ENCODE measurements at regions not wholly inside any gene's neighbourhood (a gene's known extent, or its start where the extent isn't known, plus 50 kb on each side); places are given as distances from the start of the nearest gene placed in this dataset.

GRCh38 chr1:220330265-220330664, 58.0 kb upstream of the RAB3GAP2 start:
- ATAC-seq = no peak
- no TSS peak for BruUV-seq (replicated peaks)
- in situ Hi-C loops (cut with HindIII; ENCODE audit: low pct_unique_long_range_greater_than_20kb, low sequenced_read_pairs) = no loop called here
- ChIA-PET POLR2A (no interaction called here), CTCF (no interaction called here)
- Histone ChIP-seq H3K9me3 (ENCODE audit: control insufficient read depth, insufficient read depth, low read depth, low read length) (no peaks in the 10 kb centered on the region), H3K27me3 (ENCODE audit: control insufficient read depth, insufficient read depth, low read length) (peaks cover 3% of the 10 kb centered on the region; the same call in 1 of the 2 replicates), H3K27ac (ENCODE audit: low read length) (no peak overlapping the region), H3K36me3 (ENCODE audit: control insufficient read depth, insufficient read depth, low read length) (no peaks in the 10 kb centered on the region), H3K4me3 (ENCODE audit: low read depth in 2 of 2, low read length in 2 of 2) (no peak overlapping the region), H3K4me1 (ENCODE audit: control insufficient read depth, insufficient read depth, low read length) (no peaks in the 10 kb centered on the region)
- TF ChIP-seq POLR2AphosphoS5 (IDR thresholded peaks at IDR 0.05; ENCODE audit: low read depth, low read length) = no peak
- TF ChIP-seq TCF7L2 (IDR thresholded peaks at IDR 0.05; ENCODE audit: low read depth, low read length) = no peak
- TF ChIP-seq REST (IDR thresholded peaks at IDR 0.05; ENCODE audit: insufficient read depth in 1 of 2, low read depth in 2 of 2, low read length in 1 of 2) = no peak
- no peak for TF ChIP-seq CTCF (IDR thresholded peaks at IDR 0.05)
- no peak for TF ChIP-seq SIN3A (IDR thresholded peaks at IDR 0.05; ENCODE audit: borderline replicate concordance, insufficient read depth, low read depth, low read length)
- DNase-seq (ENCODE audit: low read depth, low spot score) = no peak
- intact Hi-C loops (cut with micrococcal nuclease; ENCODE audit: unreplicated experiment) = no loop called here

- POLR2A ChIA-PET = no interaction called here
Observed at GRCh38 chr1:220327106-220327505, 54.9 kb upstream of the RAB3GAP2 start.

More at GRCh38 chr1:220327106-220327505, 54.9 kb upstream of the RAB3GAP2 start:
- TF ChIP-seq POLR2AphosphoS5 (IDR thresholded peaks at IDR 0.05; ENCODE audit: low read depth, low read length) (no peak), CTCF (IDR thresholded peaks at IDR 0.05) (no peak), REST (IDR thresholded peaks at IDR 0.05; ENCODE audit: insufficient read depth in 1 of 2, low read depth in 2 of 2, low read length in 1 of 2) (no peak), SIN3A (IDR thresholded peaks at IDR 0.05; ENCODE audit: borderline replicate concordance, insufficient read depth, low read depth, low read length) (no peak), TCF7L2 (IDR thresholded peaks at IDR 0.05; ENCODE audit: low read depth, low read length) (no peak)
- Histone ChIP-seq H3K27me3 (ENCODE audit: control insufficient read depth, insufficient read depth, low read length) (peaks cover 3% of the 10 kb centered on the region; the same call in 1 of the 2 replicates), H3K36me3 (ENCODE audit: control insufficient read depth, insufficient read depth, low read length) (no peaks in the 10 kb centered on the region), H3K4me1 (ENCODE audit: control insufficient read depth, insufficient read depth, low read length) (no peaks in the 10 kb centered on the region), H3K4me3 (ENCODE audit: low read depth in 2 of 2, low read length in 2 of 2) (no peak overlapping the region), H3K27ac (ENCODE audit: low read length) (no peak overlapping the region), H3K9me3 (ENCODE audit: control insufficient read depth, insufficient read depth, low read depth, low read length) (no peaks in the 10 kb centered on the region)
- in situ Hi-C loops (cut with HindIII; ENCODE audit: low pct_unique_long_range_greater_than_20kb, low sequenced_read_pairs) (no loop called here), intact Hi-C loops (cut with micrococcal nuclease; ENCODE audit: unreplicated experiment) (no loop called here)
- ATAC-seq (no peak), DNase-seq (ENCODE audit: low read depth, low spot score) (no peak)
- no TSS peak for BruUV-seq (replicated peaks)
- CTCF ChIA-PET = interaction anchor here (0.7 kb wide), 1 partner anchor 91 kb away, joined by 3 read pairs; no protein-coding TSS in a partner anchor
